ENCODE measurements at regions not wholly inside any gene's neighbourhood (a gene's known extent, or its start where the extent isn't known, plus 50 kb on each side); places are given as distances from the start of the nearest gene placed in this dataset.

- in situ Hi-C loops (cut with MboI; ENCODE audit: low sequenced_read_pairs) = no loop called here
Measured at GRCh38 chr2:8223695-8224346, 458.0 kb upstream of the ID2 start.

- in situ Hi-C loops (cut with MboI; ENCODE audit: low sequenced_read_pairs) = no loop called here
Measured at GRCh38 chr2:8224347-8225190, 457.3 kb upstream of the ID2 start.

GRCh38 chr2:8225266-8225665 lies 456.6 kb upstream of the ID2 start:
- in situ Hi-C loops (cut with MboI; ENCODE audit: low sequenced_read_pairs) = no loop called here

GRCh38 chr2:8225798-8226197 lies 456.1 kb upstream of the ID2 start:
- in situ Hi-C loops (cut with MboI; ENCODE audit: low sequenced_read_pairs) = no loop called here

GRCh38 chr2:8229546-8229986 lies 452.3 kb upstream of the ID2 start:
- in situ Hi-C loops (cut with MboI; ENCODE audit: low sequenced_read_pairs) = no loop called here

GRCh38 chr2:8230466-8230865 lies 451.4 kb upstream of the ID2 start:
- in situ Hi-C loops (cut with MboI; ENCODE audit: low sequenced_read_pairs) = no loop called here

- in situ Hi-C loops (cut with MboI; ENCODE audit: low sequenced_read_pairs) = no loop called here
Measured at GRCh38 chr2:8231902-8232301, 450.0 kb upstream of the ID2 start.

GRCh38 chr2:8232871-8233270 lies 449.0 kb upstream of the ID2 start:
- in situ Hi-C loops (cut with MboI; ENCODE audit: low sequenced_read_pairs) = no loop called here

- in situ Hi-C loops (cut with MboI; ENCODE audit: low sequenced_read_pairs) = no loop called here
Measured at GRCh38 chr2:8234253-8234652, 447.6 kb upstream of the ID2 start.

GRCh38 chr2:8234757-8235374 lies 447.0 kb upstream of the ID2 start:
- in situ Hi-C loops (cut with MboI; ENCODE audit: low sequenced_read_pairs) = no loop called here

GRCh38 chr2:8235419-8235818 lies 446.4 kb upstream of the ID2 start:
- in situ Hi-C loops (cut with MboI; ENCODE audit: low sequenced_read_pairs) = no loop called here

GRCh38 chr2:8236391-8236790 lies 445.5 kb upstream of the ID2 start:
- in situ Hi-C loops (cut with MboI; ENCODE audit: low sequenced_read_pairs) = no loop called here

GRCh38 chr2:8238521-8239230 lies 443.2 kb upstream of the ID2 start:
- in situ Hi-C loops (cut with MboI; ENCODE audit: low sequenced_read_pairs) = no loop called here

- in situ Hi-C loops (cut with MboI; ENCODE audit: low sequenced_read_pairs) = no loop called here
Measured at GRCh38 chr2:8239531-8240088, 442.2 kb upstream of the ID2 start.

- in situ Hi-C loops (cut with MboI; ENCODE audit: low sequenced_read_pairs) = no loop called here
Measured at GRCh38 chr2:8241317-8241716, 440.5 kb upstream of the ID2 start.

- in situ Hi-C loops (cut with MboI; ENCODE audit: low sequenced_read_pairs) = no loop called here
Measured at GRCh38 chr2:8242739-8243138, 439.1 kb upstream of the ID2 start.

- in situ Hi-C loops (cut with MboI; ENCODE audit: low sequenced_read_pairs) = no loop called here
Measured at GRCh38 chr2:8243748-8244400, 438.0 kb upstream of the ID2 start.

GRCh38 chr2:8244639-8245038 lies 437.2 kb upstream of the ID2 start:
- in situ Hi-C loops (cut with MboI; ENCODE audit: low sequenced_read_pairs) = no loop called here

GRCh38 chr2:8246137-8246536 lies 435.7 kb upstream of the ID2 start:
- in situ Hi-C loops (cut with MboI; ENCODE audit: low sequenced_read_pairs) = no loop called here

GRCh38 chr2:8247905-8248622 lies 433.8 kb upstream of the ID2 start:
- in situ Hi-C loops (cut with MboI; ENCODE audit: low sequenced_read_pairs) = no loop called here

Data from HL-60/S4 treated with phorbol 12-myristate 13-acetate at 8.2 ng/mL for 4 days and 3 days (cell line).